Naive thymus-derived CD4-positive, alpha-beta T cell (primary cell): ENCODE measurements at regions not wholly inside any gene's neighbourhood (a gene's known extent, or its start where the extent isn't known, plus 50 kb on each side); places are given as distances from the start of the nearest gene placed in this dataset.
"Not testable (repeated sequence)": the region's sequence is repeated elsewhere in the genome, so short reads cannot be mapped to it uniquely, and the experiment has no call there.

Experiments used
- ATAC-seq: fragments of 150-1000 bp; cut with Tn5 transposase; 2 replicates; pipeline ENCODE4 v1.10.0; 2021; ENCODE audit warnings: mild to moderate bottlenecking, moderate library complexity
- CTCF ChIA-PET: fragments of 350-600 bp; sonication (Branson Sonifier 250); formaldehyde crosslinking; loops from one replicate; lab custom pipeline; 2021; ENCODE audit warnings: antibody characterized with exemption; lab: Charles Lee
- POLR2A ChIA-PET: fragments of 350-600 bp; sonication (Branson Sonifier 250); formaldehyde crosslinking; loops from one replicate; lab custom pipeline; 2021; ENCODE audit warnings: antibody characterized with exemption, inconsistent platforms; lab: Charles Lee
- DNase-seq, 9 donors: peaks; one replicate each; pipeline versions ENCODE4 v3.0.0 to v3.0.0-alpha.2; 2020 to 2022; ENCODE audit warnings: mixed read lengths in 1 of 9
- H3K27ac ChIP-seq: one replicate; pipeline ENCODE4 v1.7.0; 2013; ENCODE audit warnings: mild to moderate bottlenecking, low read depth, low read length, moderate library complexity
- H3K27me3 ChIP-seq, 2 donors: one replicate each; pipeline ENCODE4 v1.7.0; 2013; ENCODE audit warnings: low read length in 2 of 2, mild to moderate bottlenecking in 2 of 2, moderate library complexity in 2 of 2; ENCODE audit not compliant: control insufficient read depth in 2 of 2, insufficient read depth in 2 of 2
- H3K36me3 ChIP-seq, 3 experiments: 1 replicate in 2 of 3; 2 replicates in 1 of 3; pipeline ENCODE4 v1.7.0; 2013; ENCODE audit warnings: low read length in 3 of 3, mild to moderate bottlenecking in 3 of 3, moderate library complexity in 1 of 3; ENCODE audit not compliant: insufficient read depth in 3 of 3, control insufficient read depth in 2 of 3
- H3K4me1 ChIP-seq, 2 donors: one replicate each; pipeline ENCODE4 v1.7.0; 2013; ENCODE audit warnings: low read length in 2 of 2, mild to moderate bottlenecking in 2 of 2, moderate library complexity in 1 of 2; ENCODE audit not compliant: control insufficient read depth in 2 of 2, insufficient read depth in 2 of 2
- H3K4me3 ChIP-seq: 2 replicates; pipeline ENCODE4 v1.7.0; 2013; ENCODE audit warnings: mild to moderate bottlenecking, low read length
- H3K9me3 ChIP-seq, 3 experiments: 1 replicate in 2 of 3; 2 replicates in 1 of 3; pipeline ENCODE4 v1.7.0; 2013; ENCODE audit warnings: low read length in 3 of 3; ENCODE audit not compliant: control insufficient read depth in 2 of 3
- H3K27ac Mint-ChIP-seq, 9 donors: one replicate each; pipeline ENCODE4 v1.8.0; 2020 to 2022; ENCODE audit warnings: mixed read lengths in 9 of 9, mild to moderate bottlenecking in 8 of 9, moderate library complexity in 5 of 9, inconsistent platforms in 2 of 9
- H3K27me3 Mint-ChIP-seq, 5 donors: one replicate each; pipeline ENCODE4 v1.8.0; 2021 to 2022; ENCODE audit warnings: mixed read lengths in 5 of 5, mild to moderate bottlenecking in 1 of 5
- H3K36me3 Mint-ChIP-seq, 5 donors: one replicate each; pipeline ENCODE4 v1.8.0; 2020 to 2022; ENCODE audit warnings: mixed read lengths in 5 of 5, mild to moderate bottlenecking in 3 of 5, inconsistent platforms in 1 of 5
- H3K4me1 Mint-ChIP-seq, 7 donors: one replicate each; pipeline ENCODE4 v1.8.0; 2020 to 2022; ENCODE audit warnings: mixed read lengths in 7 of 7, mild to moderate bottlenecking in 3 of 7, inconsistent platforms in 1 of 7
- H3K4me3 Mint-ChIP-seq, 10 donors: one replicate each; pipeline ENCODE4 v1.8.0; 2020 to 2022; ENCODE audit warnings: mild to moderate bottlenecking in 10 of 10, mixed read lengths in 10 of 10, moderate library complexity in 6 of 10, inconsistent platforms in 2 of 10
- H3K9me3 Mint-ChIP-seq, 11 donors: one replicate each; pipeline ENCODE4 v1.8.0; 2020 to 2022; ENCODE audit warnings: mixed read lengths in 11 of 11, mild to moderate bottlenecking in 4 of 11, inconsistent platforms in 1 of 11, moderate library complexity in 1 of 11
- intact Hi-C, 2 donors: fragments of 100-400 bp; cut with micrococcal nuclease; formaldehyde crosslinking; loops; one replicate each; pipeline ENCODE4 v1.15.1; 2023

GRCh38 chr18:1539276-1539675 lies 634.6 kb downstream of the ADCYAP1 start:
- Histone ChIP-seq H3K27ac (no peak overlapping the region), H3K4me3 (no peak overlapping the region), H3K9me3 (no peaks in the 10 kb centered on the region), H3K27me3 (no peaks in the 10 kb centered on the region), H3K36me3 (no peaks in the 10 kb centered on the region), H3K4me1 (no peaks in the 10 kb centered on the region)
- DNase-seq (no peak), ATAC-seq (no peak)
- ChIA-PET CTCF (no interaction called here), POLR2A (no interaction called here)
- Mint-ChIP-seq H3K4me3 (no peak overlapping the region), H3K4me1 (no peaks in the 10 kb centered on the region), H3K9me3 (peaks cover 0 to 8% (median 3%) of the 10 kb centered on the region in 11 donors), H3K27me3 (no peaks in the 10 kb centered on the region), H3K27ac (no peak overlapping the region), H3K36me3 (no peaks in the 10 kb centered on the region)
- intact Hi-C loops = no loop called here

- no peak overlapping the region for H3K27ac ChIP-seq
- H3K4me3 ChIP-seq = no peak overlapping the region
- no peaks in the 10 kb centered on the region for H3K4me1 ChIP-seq
- H3K36me3 Mint-ChIP-seq = no peaks in the 10 kb centered on the region
- intact Hi-C loops = no loop called here
- no peaks in the 10 kb centered on the region for H3K36me3 ChIP-seq
- peaks cover 0 to 8% (median 0%) of the 10 kb centered on the region in 11 donors for H3K9me3 Mint-ChIP-seq
- POLR2A ChIA-PET = no interaction called here
- H3K4me3 Mint-ChIP-seq = no peak overlapping the region
- DNase-seq (no peak), ATAC-seq (no peak)
- no peaks in the 10 kb centered on the region for H3K9me3 ChIP-seq
- peaks cover 0 to 4% (median 0%) of the 10 kb centered on the region in 5 donors for H3K27me3 Mint-ChIP-seq
- no peak overlapping the region for H3K27ac Mint-ChIP-seq
- H3K27me3 ChIP-seq = no peaks in the 10 kb centered on the region
- CTCF ChIA-PET = no interaction called here
- H3K4me1 Mint-ChIP-seq = no peaks in the 10 kb centered on the region
Observed at GRCh38 chr18:1541478-1541877, 636.8 kb downstream of the ADCYAP1 start.

GRCh38 chr18:1542230-1542774 lies 637.6 kb downstream of the ADCYAP1 start:
- Histone ChIP-seq H3K4me3 (no peak overlapping the region), H3K4me1 (no peaks in the 10 kb centered on the region), H3K27ac (no peak overlapping the region), H3K36me3 (no peaks in the 10 kb centered on the region), H3K27me3 (no peaks in the 10 kb centered on the region), H3K9me3 (no peaks in the 10 kb centered on the region)
- intact Hi-C loops = no loop called here
- ChIA-PET CTCF (no interaction called here), POLR2A (no interaction called here)
- ATAC-seq (no peak), DNase-seq (no peak)
- H3K27ac Mint-ChIP-seq = no peak overlapping the region
- H3K36me3 Mint-ChIP-seq = no peaks in the 10 kb centered on the region
- no peak overlapping the region for H3K4me3 Mint-ChIP-seq
- H3K9me3 Mint-ChIP-seq = peaks cover 0 to 8% (median 0%) of the 10 kb centered on the region in 11 donors
- peaks cover 0 to 6% (median 0%) of the 10 kb centered on the region in 5 donors for H3K27me3 Mint-ChIP-seq
- H3K4me1 Mint-ChIP-seq = no peaks in the 10 kb centered on the region

- Histone ChIP-seq H3K27ac (no peak overlapping the region), H3K36me3 (no peaks in the 10 kb centered on the region), H3K27me3 (no peaks in the 10 kb centered on the region), H3K4me3 (no peak overlapping the region), H3K4me1 (no peaks in the 10 kb centered on the region), H3K9me3 (no peaks in the 10 kb centered on the region)
- no peaks in the 10 kb centered on the region for H3K36me3 Mint-ChIP-seq
- intact Hi-C loops = no loop called here
- H3K27ac Mint-ChIP-seq = no peak overlapping the region
- peaks cover 0 to 6% (median 0%) of the 10 kb centered on the region in 5 donors for H3K27me3 Mint-ChIP-seq
- no peak for DNase-seq
- no peak overlapping the region for H3K4me3 Mint-ChIP-seq
- no peak for ATAC-seq
- no peaks in the 10 kb centered on the region for H3K4me1 Mint-ChIP-seq
- POLR2A ChIA-PET = no interaction called here
- peaks cover 0 to 8% (median 0%) of the 10 kb centered on the region in 11 donors for H3K9me3 Mint-ChIP-seq
- CTCF ChIA-PET = no interaction called here
Observed at GRCh38 chr18:1544016-1544415, 639.3 kb downstream of the ADCYAP1 start.

GRCh38 chr18:1557711-1558110 lies 653.0 kb downstream of the ADCYAP1 start:
- DNase-seq, ATAC-seq, H3K4me1 ChIP-seq, H3K27ac Mint-ChIP-seq, intact Hi-C loops, H3K36me3 ChIP-seq, H3K36me3 Mint-ChIP-seq, H3K27ac ChIP-seq, H3K27me3 ChIP-seq, H3K4me1 Mint-ChIP-seq, POLR2A ChIA-PET, H3K9me3 ChIP-seq, CTCF ChIA-PET, H3K4me3 ChIP-seq, H3K4me3 Mint-ChIP-seq, H3K27me3 Mint-ChIP-seq: not testable (repeated sequence)
- H3K9me3 Mint-ChIP-seq = peaks cover 0 to 14% (median 3%) of the 10 kb centered on the region in 11 donors

GRCh38 chr18:1559563-1559962 lies 654.9 kb downstream of the ADCYAP1 start:
- Histone ChIP-seq H3K27ac (no peak overlapping the region), H3K4me3 (no peak overlapping the region), H3K36me3 (no peaks in the 10 kb centered on the region), H3K4me1 (no peaks in the 10 kb centered on the region), H3K27me3 (no peaks in the 10 kb centered on the region), H3K9me3 (no peaks in the 10 kb centered on the region)
- intact Hi-C loops = no loop called here
- no peak for DNase-seq
- POLR2A ChIA-PET = no interaction called here
- no peaks in the 10 kb centered on the region for H3K4me1 Mint-ChIP-seq
- no peak overlapping the region for H3K4me3 Mint-ChIP-seq
- H3K27ac Mint-ChIP-seq = no peak overlapping the region
- no peak for ATAC-seq
- CTCF ChIA-PET = no interaction called here
- H3K9me3 Mint-ChIP-seq = peaks cover 0 to 14% (median 3%) of the 10 kb centered on the region in 11 donors
- H3K27me3 Mint-ChIP-seq = peaks cover 0 to 10% (median 8%) of the 10 kb centered on the region in 5 donors
- H3K36me3 Mint-ChIP-seq = no peaks in the 10 kb centered on the region

- Histone ChIP-seq H3K9me3 (no peaks in the 10 kb centered on the region), H3K36me3 (no peaks in the 10 kb centered on the region), H3K27me3 (no peaks in the 10 kb centered on the region), H3K27ac (no peak overlapping the region), H3K4me3 (no peak overlapping the region), H3K4me1 (no peaks in the 10 kb centered on the region)
- DNase-seq (no peak), ATAC-seq (no peak)
- Mint-ChIP-seq H3K27ac (no peak overlapping the region), H3K4me1 (no peaks in the 10 kb centered on the region), H3K36me3 (no peaks in the 10 kb centered on the region), H3K27me3 (peaks cover 0 to 26% (median 16%) of the 10 kb centered on the region in 5 donors), H3K4me3 (no peak overlapping the region), H3K9me3 (peaks cover 0 to 5% (median 0%) of the 10 kb centered on the region in 11 donors)
- intact Hi-C loops = no loop called here
- POLR2A ChIA-PET = no interaction called here
- CTCF ChIA-PET = no interaction called here
Observed at GRCh38 chr18:1564793-1565192, 660.1 kb downstream of the ADCYAP1 start.
